ENCODE measurements at regions not wholly inside any gene's neighbourhood (a gene's known extent, or its start where the extent isn't known, plus 50 kb on each side); places are given as distances from the start of the nearest gene placed in this dataset.

- H3K36me3 ChIP-seq (ENCODE audit: control insufficient read depth, insufficient read depth, low read length): no peaks in the 10 kb centered on the region
- H3K79me1 ChIP-seq (ENCODE audit: low read depth in 1 of 2, low read length in 2 of 2): no peaks in the 10 kb centered on the region
- no peak overlapping the region for H2BK15ac ChIP-seq (ENCODE audit: low read depth, low read length)
- dilution Hi-C loops (cut with HindIII; ENCODE audit: low sequenced_read_pairs, unreplicated experiment): no loop called here
- no peak overlapping the region for H3K4me3 ChIP-seq (ENCODE audit: insufficient read depth, low read depth, low read length)
- POLR2A ChIA-PET (ENCODE audit: unreplicated experiment): no interaction called here
- H3K56ac ChIP-seq (ENCODE audit: extremely low read depth, insufficient read depth, low read length): no peak overlapping the region
- H2AK9ac ChIP-seq (replicated peaks; ENCODE audit: low read depth, low read length, poor library complexity): no peak overlapping the region
- H4K91ac ChIP-seq (ENCODE audit: insufficient read depth, low read depth, low read length): no peak overlapping the region
- H3K4me2 ChIP-seq (ENCODE audit: low read depth, low read length): no peak overlapping the region
- no peaks in the 10 kb centered on the region for H3K4me1 ChIP-seq (ENCODE audit: control insufficient read depth, insufficient read depth, low read length)
- TF ChIP-seq BHLHE40 (IDR thresholded peaks at IDR 0.05; ENCODE audit: low read depth, low read length) (no peak), CEBPB (IDR thresholded peaks at IDR 0.05; ENCODE audit: low read depth, low read length) (no peak), CHD1 (IDR thresholded peaks at IDR 0.05; ENCODE audit: low read depth, low read length) (no peak), RCOR1 (IDR thresholded peaks at IDR 0.05; ENCODE audit: insufficient replicate concordance, low read length) (no peak), MAFK (IDR thresholded peaks at IDR 0.05; ENCODE audit: low read depth, low read length) (no peak), FOS (IDR thresholded peaks at IDR 0.05; ENCODE audit: low read depth, low read length) (no peak), MXI1 (IDR thresholded peaks at IDR 0.05; ENCODE audit: borderline replicate concordance, low read depth, low read length) (no peak), CTCF (conservative IDR thresholded peaks at IDR 0.05; ENCODE audit: low read depth, low read length) (no peak), MAZ (IDR thresholded peaks at IDR 0.05; ENCODE audit: borderline replicate concordance, low read depth, low read length) (no peak), POLR2A (IDR thresholded peaks at IDR 0.05; ENCODE audit: low read depth, low read length) (no peak), SMC3 (IDR thresholded peaks at IDR 0.05; ENCODE audit: low read depth, low read length) (no peak), NFE2L2 (IDR thresholded peaks at IDR 0.05; ENCODE audit: low read depth, low read length) (no peak), RFX5 (IDR thresholded peaks at IDR 0.05; ENCODE audit: low read depth, low read length) (no peak)
- TF ChIP-seq, protein P1, sequence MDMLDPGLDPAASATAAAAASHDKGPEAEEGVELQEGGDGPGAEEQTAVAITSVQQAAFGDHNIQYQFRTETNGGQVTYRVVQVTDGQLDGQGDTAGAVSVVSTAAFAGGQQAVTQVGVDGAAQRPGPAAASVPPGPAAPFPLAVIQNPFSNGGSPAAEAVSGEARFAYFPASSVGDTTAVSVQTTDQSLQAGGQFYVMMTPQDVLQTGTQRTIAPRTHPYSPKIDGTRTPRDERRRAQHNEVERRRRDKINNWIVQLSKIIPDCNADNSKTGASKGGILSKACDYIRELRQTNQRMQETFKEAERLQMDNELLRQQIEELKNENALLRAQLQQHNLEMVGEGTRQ (IDR thresholded peaks at IDR 0.05; ENCODE audit: low read depth, low read length): no peak
- TF ChIP-seq, protein P2, sequence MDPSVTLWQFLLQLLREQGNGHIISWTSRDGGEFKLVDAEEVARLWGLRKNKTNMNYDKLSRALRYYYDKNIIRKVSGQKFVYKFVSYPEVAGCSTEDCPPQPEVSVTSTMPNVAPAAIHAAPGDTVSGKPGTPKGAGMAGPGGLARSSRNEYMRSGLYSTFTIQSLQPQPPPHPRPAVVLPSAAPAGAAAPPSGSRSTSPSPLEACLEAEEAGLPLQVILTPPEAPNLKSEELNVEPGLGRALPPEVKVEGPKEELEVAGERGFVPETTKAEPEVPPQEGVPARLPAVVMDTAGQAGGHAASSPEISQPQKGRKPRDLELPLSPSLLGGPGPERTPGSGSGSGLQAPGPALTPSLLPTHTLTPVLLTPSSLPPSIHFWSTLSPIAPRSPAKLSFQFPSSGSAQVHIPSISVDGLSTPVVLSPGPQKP (IDR thresholded peaks at IDR 0.05; ENCODE audit: borderline replicate concordance, low read depth, low read length): no peak
- no peak overlapping the region for H3K23ac ChIP-seq (ENCODE audit: low read depth, low read length)
- H4K5ac ChIP-seq (ENCODE audit: low read depth, low read length): no peak overlapping the region
- no peak overlapping the region for H3K27ac ChIP-seq (ENCODE audit: insufficient read depth, low read length)
- H4K20me1 ChIP-seq (ENCODE audit: insufficient read depth, low read length): no peaks in the 10 kb centered on the region; the same call in 1 of the 2 replicates
- ATAC-seq (ENCODE audit: low read depth) (no peak), DNase-seq (no peak)
- H3K9me1 ChIP-seq (ENCODE audit: insufficient read depth, low read length): no peaks in the 10 kb centered on the region
- no TSS peak for BruUV-seq (replicated peaks)
- no peak overlapping the region for H3K14ac ChIP-seq (replicated peaks; ENCODE audit: low read depth, low read length)
- peaks cover 2% of the 10 kb centered on the region; the same call in 1 of the 2 replicates for H3K9me3 ChIP-seq (ENCODE audit: control insufficient read depth, insufficient read depth, low read length)
- H2BK20ac ChIP-seq (ENCODE audit: low read depth, low read length): no peak overlapping the region
- WGBS, 2 experiments (ENCODE audit: extremely low coverage in 2 of 2, insufficient read length in 1 of 2): 64% methylated on average over 3 of the region's 11 CpGs; no CpG with 5 or more reads in 1 of the 2 experiments
- no peak overlapping the region for H2BK5ac ChIP-seq (ENCODE audit: low read depth, low read length, poor library complexity, severe bottlenecking)
- H3K4ac ChIP-seq (ENCODE audit: low read depth, low read length): no peak overlapping the region
- no peak overlapping the region for H3K9ac ChIP-seq (ENCODE audit: low read depth, low read length)
- no peak overlapping the region for H2BK120ac ChIP-seq (ENCODE audit: low read depth, low read length)
- H4K8ac ChIP-seq (ENCODE audit: low read depth in 2 of 2, low read length in 2 of 2): no peak overlapping the region
- H3K18ac ChIP-seq (ENCODE audit: low read depth, low read length): no peak overlapping the region
- H2AK5ac ChIP-seq (ENCODE audit: low read depth, low read length): no peak overlapping the region
- CTCF ChIA-PET: no interaction called here
- H2AFZ ChIP-seq (replicated peaks; ENCODE audit: low read length, poor library complexity): no peak overlapping the region
- intact Hi-C loops (cut with micrococcal nuclease): no loop called here
- in situ Hi-C loops (cut with MboI; ENCODE audit: low sequenced_read_pairs): no loop called here
- peaks cover 37% of the 10 kb centered on the region for H3K27me3 ChIP-seq (ENCODE audit: control insufficient read depth, insufficient read depth, low read length)
These were observed 119.1 kb upstream of the NCK2 start for GRCh38 chr2:105625632-105626031.
